Small intestine (tissue), 7 donors: ENCODE measurements at regions not wholly inside any gene's neighbourhood (a gene's known extent, or its start where the extent isn't known, plus 50 kb on each side); places are given as distances from the start of the nearest gene placed in this dataset.

Experiments used
- DNase-seq, 2 donors: peaks; one replicate each; pipeline versions ENCODE4 v3.0.0 to v3.0.0-alpha.2; 2013
- FAIRE-seq: peaks from 2 replicates; lab custom pipeline; 2012; peaks lifted over from hg19 to GRCh38; lab: Jason Lieb, UNC
- H3K27ac ChIP-seq, 3 donors: one replicate each; pipeline ENCODE4 v1.5.1; 2013; ENCODE audit warnings: low read length in 2 of 3, mild to moderate bottlenecking in 2 of 3, control low read depth in 1 of 3, inconsistent platforms in 1 of 3, low read depth in 1 of 3, moderate library complexity in 1 of 3
- H3K27me3 ChIP-seq, 3 donors: one replicate each; pipeline ENCODE4 v1.6.1; 2013; ENCODE audit warnings: low read length in 3 of 3, inconsistent platforms in 1 of 3; ENCODE audit not compliant: control insufficient read depth in 3 of 3, insufficient read depth in 3 of 3
- H3K36me3 ChIP-seq, 3 donors: one replicate each; pipeline ENCODE4 v1.6.1; 2013; ENCODE audit warnings: low read length in 3 of 3, inconsistent platforms in 1 of 3, low read depth in 1 of 3, mild to moderate bottlenecking in 1 of 3, moderate library complexity in 1 of 3; ENCODE audit not compliant: control insufficient read depth in 3 of 3, insufficient read depth in 2 of 3
- H3K4me1 ChIP-seq, 3 donors: one replicate each; pipeline ENCODE4 v1.6.1; 2013; ENCODE audit warnings: low read length in 2 of 3, inconsistent platforms in 1 of 3, low read depth in 1 of 3, mild to moderate bottlenecking in 1 of 3, moderate library complexity in 1 of 3; ENCODE audit not compliant: control insufficient read depth in 3 of 3, insufficient read depth in 2 of 3
- H3K4me3 ChIP-seq, 3 donors: one replicate each; pipeline ENCODE4 v1.5.1; 2013; ENCODE audit warnings: low read length in 3 of 3, control low read depth in 1 of 3, inconsistent platforms in 1 of 3, low read depth in 1 of 3, mild to moderate bottlenecking in 1 of 3, moderate library complexity in 1 of 3
- H3K9me3 ChIP-seq, 2 donors: one replicate each; pipeline ENCODE4 v1.6.1; 2013; ENCODE audit warnings: low read depth in 1 of 2, low read length in 1 of 2; ENCODE audit not compliant: control insufficient read depth in 2 of 2, insufficient read depth in 1 of 2
- WGBS, 3 donors: extraction: QIAGEN DNeasy Blood & Tissue Kit; methylation state at CpG; one replicate each; pipeline ENCODE4 v1.1.7; 2013; 5-methylcytosine and 5-hydroxymethylcytosine counted together
- donor health status: healthy with polysubstance abuse.
- donor health status: control.
- donor health status: control.
- donor health status: Bipolar disorder and iron deficiency.
- donor health status: healthy.

GRCh38 chr4:141413366-141413765 lies 192.7 kb downstream of the ZNF330 start:
- FAIRE-seq, result no peak
- no peak overlapping the region for H3K4me3 ChIP-seq
- H3K9me3 ChIP-seq, result no peaks in the 10 kb centered on the region
- H3K27ac ChIP-seq, result no peak overlapping the region
- H3K36me3 ChIP-seq, result no peaks in the 10 kb centered on the region
- no peaks in the 10 kb centered on the region for H3K27me3 ChIP-seq
- DNase-seq, result no peak
- 57 to 72% (median 61%) methylated on average over 2 of the region's 2 CpGs for WGBS, 3 donors
- no peaks in the 10 kb centered on the region for H3K4me1 ChIP-seq

- WGBS, 3 donors, result 70 to 85% (median 82%) methylated on average over 2 of the region's 2 CpGs
- no peak for DNase-seq
- Histone ChIP-seq H3K27ac (no peak overlapping the region), H3K27me3 (no peaks in the 10 kb centered on the region), H3K4me1 (no peaks in the 10 kb centered on the region), H3K4me3 (no peak overlapping the region), H3K36me3 (no peaks in the 10 kb centered on the region), H3K9me3 (no peaks in the 10 kb centered on the region)
- no peak for FAIRE-seq
These were observed 195.0 kb downstream of the ZNF330 start for GRCh38 chr4:141415651-141416050.

GRCh38 chr4:141416219-141416618 lies 195.5 kb downstream of the ZNF330 start:
- FAIRE-seq, result no peak
- H3K4me3 ChIP-seq, result no peak overlapping the region
- H3K27ac ChIP-seq, result no peak overlapping the region
- 55 to 88% (median 86%) methylated on average over 2 of the region's 2 CpGs for WGBS, 3 donors
- no peaks in the 10 kb centered on the region for H3K27me3 ChIP-seq
- no peaks in the 10 kb centered on the region for H3K9me3 ChIP-seq
- no peak for DNase-seq
- no peaks in the 10 kb centered on the region for H3K4me1 ChIP-seq
- no peaks in the 10 kb centered on the region for H3K36me3 ChIP-seq

- no peak overlapping the region for H3K4me3 ChIP-seq
- WGBS, 3 donors, result 67 to 79% (median 75%) methylated on average over 4 of the region's 4 CpGs
- no peak overlapping the region for H3K27ac ChIP-seq
- no peaks in the 10 kb centered on the region for H3K9me3 ChIP-seq
- no peaks in the 10 kb centered on the region for H3K36me3 ChIP-seq
- no peaks in the 10 kb centered on the region for H3K4me1 ChIP-seq
- no peaks in the 10 kb centered on the region for H3K27me3 ChIP-seq
- FAIRE-seq (no peak), DNase-seq (no peak)
These were observed 196.1 kb downstream of the ZNF330 start for GRCh38 chr4:141416677-141417363.

- 80 to 84% (median 81%) methylated on average over 2 of the region's 2 CpGs for WGBS, 3 donors
- no peak for FAIRE-seq
- Histone ChIP-seq H3K27ac (no peak overlapping the region), H3K36me3 (no peaks in the 10 kb centered on the region), H3K9me3 (no peaks in the 10 kb centered on the region), H3K4me1 (no peaks in the 10 kb centered on the region), H3K4me3 (no peak overlapping the region), H3K27me3 (no peaks in the 10 kb centered on the region)
- DNase-seq, result no peak
These were observed 196.7 kb downstream of the ZNF330 start for GRCh38 chr4:141417387-141417786.

GRCh38 chr4:141425124-141425523 lies 204.4 kb downstream of the ZNF330 start:
- Histone ChIP-seq H3K4me1 (no peaks in the 10 kb centered on the region), H3K4me3 (no peak overlapping the region), H3K27me3 (no peaks in the 10 kb centered on the region), H3K36me3 (no peaks in the 10 kb centered on the region), H3K27ac (no peak overlapping the region), H3K9me3 (no peaks in the 10 kb centered on the region)
- FAIRE-seq (no peak), DNase-seq (no peak)
- 68 to 76% (median 74%) methylated on average over 1 of the region's 1 CpG for WGBS, 3 donors

GRCh38 chr4:141427726-141428296 lies 207.1 kb downstream of the ZNF330 start:
- Histone ChIP-seq H3K27me3 (no peaks in the 10 kb centered on the region), H3K27ac (no peak overlapping the region), H3K9me3 (no peaks in the 10 kb centered on the region), H3K4me1 (no peaks in the 10 kb centered on the region), H3K36me3 (no peaks in the 10 kb centered on the region), H3K4me3 (no peak overlapping the region)
- WGBS, 3 donors, result 21 to 61% (median 39%) methylated on average over 4 of the region's 4 CpGs
- FAIRE-seq (no peak), DNase-seq (no peak)

GRCh38 chr4:141429933-141430332 lies 206.4 kb upstream of the IL15 start:
- DNase-seq (no peak), FAIRE-seq (no peak)
- Histone ChIP-seq H3K9me3 (no peaks in the 10 kb centered on the region), H3K27me3 (no peaks in the 10 kb centered on the region), H3K4me3 (no peak overlapping the region), H3K4me1 (no peaks in the 10 kb centered on the region), H3K36me3 (no peaks in the 10 kb centered on the region), H3K27ac (no peak overlapping the region)
- 71 to 84% (median 77%) methylated on average over 6 of the region's 6 CpGs for WGBS, 3 donors

- no peaks in the 10 kb centered on the region for H3K9me3 ChIP-seq
- FAIRE-seq (no peak), DNase-seq (no peak)
- H3K27ac ChIP-seq, result no peak overlapping the region
- 84 to 89% (median 87%) methylated on average over 4 of the region's 4 CpGs for WGBS, 3 donors
- no peaks in the 10 kb centered on the region for H3K4me1 ChIP-seq
- H3K36me3 ChIP-seq, result no peaks in the 10 kb centered on the region
- no peaks in the 10 kb centered on the region for H3K27me3 ChIP-seq
- no peak overlapping the region for H3K4me3 ChIP-seq
These were observed 205.7 kb upstream of the IL15 start for GRCh38 chr4:141430686-141431085.
